GM18511 (cell line): ENCODE measurements at regions not wholly inside any gene's neighbourhood (a gene's known extent, or its start where the extent isn't known, plus 50 kb on each side); places are given as distances from the start of the nearest gene placed in this dataset.
"Not testable (repeated sequence)": the region's sequence is repeated elsewhere in the genome, so short reads cannot be mapped to it uniquely, and the experiment has no call there.

Experiments
- ATAC-seq: cut with Tn5 transposase; IDR thresholded peaks from one replicate; pipeline ENCODE4 v1.9.1; 2021; ENCODE audit warnings: mild to moderate bottlenecking, moderate library complexity; ENCODE audit not compliant: unreplicated experiment

- ATAC-seq, result no peak
These were observed 212.9 kb upstream of the APCDD1 start for GRCh38 chr18:10241579-10241978.

GRCh38 chr18:10242936-10243680, 211.3 kb upstream of the APCDD1 start:
- no peak for ATAC-seq

- no peak for ATAC-seq
These were observed 210.1 kb upstream of the APCDD1 start for GRCh38 chr18:10244341-10244740.

GRCh38 chr18:10245031-10245845, 209.2 kb upstream of the APCDD1 start:
- ATAC-seq, result no peak

- no peak for ATAC-seq
These were observed 208.6 kb upstream of the APCDD1 start for GRCh38 chr18:10245846-10246175.

GRCh38 chr18:10247021-10247741, 207.3 kb upstream of the APCDD1 start:
- ATAC-seq, result no peak

GRCh38 chr18:10247742-10248082, 206.7 kb upstream of the APCDD1 start:
- ATAC-seq, result no peak

GRCh38 chr18:10248738-10249137, 205.7 kb upstream of the APCDD1 start:
- no peak for ATAC-seq

- ATAC-seq, result no peak
These were observed 205.2 kb upstream of the APCDD1 start for GRCh38 chr18:10249270-10249669.

GRCh38 chr18:10249801-10250200, 204.6 kb upstream of the APCDD1 start:
- no peak for ATAC-seq

- ATAC-seq, result no peak
These were observed 201.9 kb upstream of the APCDD1 start for GRCh38 chr18:10252494-10252893.

GRCh38 chr18:10252952-10253705, 201.3 kb upstream of the APCDD1 start:
- ATAC-seq, result no peak

- not testable (repeated sequence) for ATAC-seq
These were observed 198.2 kb upstream of the APCDD1 start for GRCh38 chr18:10256276-10256675.

GRCh38 chr18:10258836-10259474, 195.5 kb upstream of the APCDD1 start:
- ATAC-seq, result no peak

- ATAC-seq, result no peak
These were observed 194.5 kb upstream of the APCDD1 start for GRCh38 chr18:10259901-10260300.

- ATAC-seq, result no peak
These were observed 192.8 kb upstream of the APCDD1 start for GRCh38 chr18:10261344-10262276.

- ATAC-seq, result no peak
These were observed 191.9 kb upstream of the APCDD1 start for GRCh38 chr18:10262566-10262965.

GRCh38 chr18:10264260-10264659, 190.2 kb upstream of the APCDD1 start:
- no peak for ATAC-seq

- ATAC-seq, result no peak
These were observed 188.7 kb upstream of the APCDD1 start for GRCh38 chr18:10265560-10266333.
